AG04449 (cell line): ENCODE measurements at regions not wholly inside any gene's neighbourhood (a gene's known extent, or its start where the extent isn't known, plus 50 kb on each side); places are given as distances from the start of the nearest gene placed in this dataset.

ENCODE experiments used
- CTCF ChIA-PET: fragments of 350-600 bp; formaldehyde crosslinking; extraction: SDS; loops from one replicate; lab custom pipeline; 2021; ENCODE audit warnings: antibody characterized with exemption; lab: Yijun Ruan, JAX
- POLR2A ChIA-PET: fragments of 400-600, 350-600 bp; formaldehyde crosslinking; extraction: SDS; loops from one replicate; lab custom pipeline; 2020; ENCODE audit warnings: antibody characterized with exemption, inconsistent platforms; lab: Yijun Ruan, JAX
- DNase-seq: peaks from one replicate; pipeline ENCODE4 v3.0.0-alpha.2; 2010; ENCODE audit warnings: low read depth, low spot score
- H3K4me3 ChIP-seq: 2 replicates; pipeline ENCODE4 v1.5.1; 2011; ENCODE audit warnings: low read depth, mild to moderate bottlenecking, control low read depth, low read length
- TF ChIP-seq, protein P1 (sequence below): IDR thresholded peaks from one replicate; pipeline ENCODE4 v1.5.1; 2011; ENCODE audit warnings: mild to moderate bottlenecking, moderate library complexity, low read length, control low read depth, inconsistent platforms; ENCODE audit not compliant: insufficient read depth; ENCODE audit errors: missing control alignments

DNA sequence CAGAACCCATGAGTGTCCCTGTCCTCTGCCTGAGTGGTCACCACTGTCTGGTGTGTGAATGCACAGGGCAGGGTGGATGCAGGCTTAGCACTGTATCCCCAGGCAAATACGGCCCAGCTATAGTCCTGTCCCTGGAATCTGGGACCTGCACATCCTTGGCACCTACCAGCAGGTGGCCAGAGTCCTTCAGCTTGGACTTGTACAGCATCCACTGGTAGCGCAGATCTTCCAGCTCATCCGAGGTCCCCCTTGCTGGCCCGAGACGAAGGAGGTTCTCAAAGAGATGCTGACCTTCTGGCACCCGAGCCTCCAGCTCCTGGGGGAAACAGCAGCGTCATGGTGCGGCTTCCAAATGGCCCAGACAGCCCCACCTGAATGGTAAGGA, 83.4 kb downstream of the SYNE3 start:
- no peak overlapping the region for H3K4me3 ChIP-seq
- POLR2A ChIA-PET, result interaction anchor here (1.1 kb wide), 1 partner anchor 91 kb away, joined by 3 read pairs; no protein-coding TSS in a partner anchor
- CTCF ChIA-PET, result interaction anchor here (0.9 to 3.7 kb wide), 17 partner anchors 9 to 744 kb away, joined by 3 to 29 read pairs (median 4); no protein-coding TSS in a partner anchor
- DNase-seq, result no peak
- TF ChIP-seq, protein P1, sequence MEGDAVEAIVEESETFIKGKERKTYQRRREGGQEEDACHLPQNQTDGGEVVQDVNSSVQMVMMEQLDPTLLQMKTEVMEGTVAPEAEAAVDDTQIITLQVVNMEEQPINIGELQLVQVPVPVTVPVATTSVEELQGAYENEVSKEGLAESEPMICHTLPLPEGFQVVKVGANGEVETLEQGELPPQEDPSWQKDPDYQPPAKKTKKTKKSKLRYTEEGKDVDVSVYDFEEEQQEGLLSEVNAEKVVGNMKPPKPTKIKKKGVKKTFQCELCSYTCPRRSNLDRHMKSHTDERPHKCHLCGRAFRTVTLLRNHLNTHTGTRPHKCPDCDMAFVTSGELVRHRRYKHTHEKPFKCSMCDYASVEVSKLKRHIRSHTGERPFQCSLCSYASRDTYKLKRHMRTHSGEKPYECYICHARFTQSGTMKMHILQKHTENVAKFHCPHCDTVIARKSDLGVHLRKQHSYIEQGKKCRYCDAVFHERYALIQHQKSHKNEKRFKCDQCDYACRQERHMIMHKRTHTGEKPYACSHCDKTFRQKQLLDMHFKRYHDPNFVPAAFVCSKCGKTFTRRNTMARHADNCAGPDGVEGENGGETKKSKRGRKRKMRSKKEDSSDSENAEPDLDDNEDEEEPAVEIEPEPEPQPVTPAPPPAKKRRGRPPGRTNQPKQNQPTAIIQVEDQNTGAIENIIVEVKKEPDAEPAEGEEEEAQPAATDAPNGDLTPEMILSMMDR, result no peak

DNA sequence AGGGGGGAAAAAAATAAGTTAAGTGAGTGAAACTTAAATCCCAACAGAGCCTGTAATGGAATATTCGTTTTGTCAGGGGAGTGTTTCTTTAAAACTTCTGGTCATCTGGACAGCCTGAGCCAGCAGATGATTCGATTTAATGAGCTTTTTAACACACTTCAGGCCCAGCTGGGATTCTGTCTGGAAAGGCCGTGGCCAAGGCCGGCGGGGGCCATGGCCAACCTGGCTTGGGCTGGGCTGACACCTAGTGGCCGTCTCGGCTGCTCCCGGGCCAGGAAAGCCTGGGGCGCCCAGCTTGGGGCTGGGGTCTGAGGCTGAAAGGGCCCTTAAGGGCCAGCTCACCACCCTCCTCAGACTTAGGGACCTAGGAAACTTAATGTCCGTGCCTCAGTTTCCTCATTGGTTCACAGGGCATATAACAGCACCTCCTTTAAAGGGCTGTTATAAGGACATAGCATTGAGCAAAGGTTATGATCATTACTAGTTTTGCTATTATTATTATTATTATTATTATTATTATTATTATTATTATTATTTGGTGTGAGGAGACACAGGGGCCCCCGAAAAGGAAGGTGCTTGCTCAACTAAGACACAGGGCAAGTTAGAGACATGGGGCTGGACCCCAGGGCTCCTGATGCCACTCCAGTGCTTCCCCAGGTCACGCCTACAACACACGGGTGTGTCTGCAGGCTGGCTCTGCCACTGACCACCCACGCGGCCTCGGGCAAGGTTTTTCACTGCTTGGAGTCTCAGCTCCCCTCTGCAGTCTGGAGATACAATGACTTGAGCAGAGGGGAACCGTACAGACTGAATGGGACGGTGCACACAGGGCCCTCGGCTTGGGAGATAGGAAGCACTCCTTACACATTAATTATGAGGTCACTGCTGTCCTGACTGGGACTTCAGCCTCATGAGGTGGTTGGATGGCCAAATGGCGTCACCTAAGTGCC, 84.0 kb downstream of the SYNE3 start:
- no peak overlapping the region for H3K4me3 ChIP-seq
- TF ChIP-seq, protein P1, result peak; percentile 88
- DNase-seq, result no peak
- POLR2A ChIA-PET, result no interaction called here
- CTCF ChIA-PET, result interaction anchor here (0.6 to 3.7 kb wide), 23 partner anchors 9 to 891 kb away, joined by 3 to 29 read pairs (median 3); no protein-coding TSS in a partner anchor

GRCh38 chr14:95431199-95432143, 85.0 kb downstream of the SYNE3 start:
- ChIA-PET CTCF (interaction anchor here (0.8 to 6.9 kb wide), 18 partner anchors 9 to 890 kb away, joined by 3 to 76 read pairs (median 4); no protein-coding TSS in a partner anchor), POLR2A (no interaction called here)
- H3K4me3 ChIP-seq, result no peak overlapping the region
- no peak for DNase-seq
- TF ChIP-seq, protein P1, result peak; percentile 42

DNA sequence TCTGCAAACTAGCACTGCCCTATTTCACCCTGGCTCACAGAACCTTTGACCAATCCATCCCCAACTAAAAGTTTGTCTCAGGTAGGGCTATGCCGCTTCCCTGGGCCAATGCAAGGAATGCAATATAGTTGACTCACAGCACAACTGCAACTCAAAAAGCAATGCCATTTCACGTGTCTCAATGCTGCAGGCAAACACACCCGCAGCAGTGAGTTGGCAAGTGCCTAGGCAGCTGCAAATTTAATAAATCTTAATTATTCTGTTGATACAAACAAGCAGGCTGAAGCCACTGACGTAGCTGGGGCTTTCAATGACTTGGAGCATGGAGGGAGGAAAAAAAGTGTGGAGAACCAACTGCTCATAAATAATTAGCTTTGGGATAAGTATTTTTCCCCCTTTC, 87.9 kb downstream of the SYNE3 start:
- DNase-seq, result no peak
- H3K4me3 ChIP-seq, result no peak overlapping the region
- ChIA-PET POLR2A (no interaction called here), CTCF (interaction anchor here (0.9 to 6.9 kb wide), 11 partner anchors 12 to 746 kb away, joined by 3 to 76 read pairs (median 6); no protein-coding TSS in a partner anchor)
- TF ChIP-seq, protein P1, result no peak

GRCh38 chr14:95426116-95426475, 90.4 kb downstream of the SYNE3 start:
- DNase-seq, result no peak
- no peak overlapping the region for H3K4me3 ChIP-seq
- ChIA-PET POLR2A (no interaction called here), CTCF (interaction anchor here (2.0 to 6.9 kb wide), 2 partner anchors 10 to 14 kb away, joined by 9 to 76 read pairs; no protein-coding TSS in a partner anchor)
- TF ChIP-seq, protein P1, result no peak
